Testis (tissue), 2 donors: ENCODE measurements at regions not wholly inside any gene's neighbourhood (a gene's known extent, or its start where the extent isn't known, plus 50 kb on each side); places are given as distances from the start of the nearest gene placed in this dataset.

ENCODE experiments used
- POLR2A ChIP-seq: fragments of 450-650 bp; IDR thresholded peaks from one replicate; pipeline ENCODE4 v1.6.1; 2017; ENCODE audit warnings: antibody characterized with exemption, mild to moderate bottlenecking, moderate library complexity
- TF ChIP-seq, protein P1 (sequence below), 3 experiments: fragments of 450-650 bp in 2 of 3; fragments of 200-600 bp in 1 of 3; sonication (generic) in 1 of 3; IDR thresholded peaks; one replicate each; pipeline ENCODE4 v1.5.1; 2016 to 2019; ENCODE audit warnings: antibody characterized with exemption in 3 of 3, mild to moderate bottlenecking in 2 of 3, moderate library complexity in 1 of 3

DNA sequence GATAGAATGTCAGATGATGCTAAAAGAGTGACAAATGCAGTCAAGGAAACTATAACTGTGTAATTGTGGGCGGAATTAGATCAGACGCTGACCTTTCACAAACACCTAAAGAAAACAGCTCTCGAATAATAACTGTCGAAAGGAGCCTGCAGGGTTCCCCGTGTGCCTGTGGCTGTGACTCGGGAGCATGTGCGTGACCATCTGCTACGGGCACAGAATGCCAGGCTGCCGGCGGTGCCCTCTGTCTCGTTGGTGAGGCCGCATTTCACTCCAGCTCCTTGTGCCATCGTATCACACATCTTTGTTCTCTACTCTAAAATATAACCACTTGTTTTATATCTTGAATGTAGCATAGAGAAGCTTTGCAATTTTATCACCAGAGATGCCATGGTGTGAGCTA is 267.8 kb upstream of the FMN2 start:
- TF ChIP-seq, protein P1, sequence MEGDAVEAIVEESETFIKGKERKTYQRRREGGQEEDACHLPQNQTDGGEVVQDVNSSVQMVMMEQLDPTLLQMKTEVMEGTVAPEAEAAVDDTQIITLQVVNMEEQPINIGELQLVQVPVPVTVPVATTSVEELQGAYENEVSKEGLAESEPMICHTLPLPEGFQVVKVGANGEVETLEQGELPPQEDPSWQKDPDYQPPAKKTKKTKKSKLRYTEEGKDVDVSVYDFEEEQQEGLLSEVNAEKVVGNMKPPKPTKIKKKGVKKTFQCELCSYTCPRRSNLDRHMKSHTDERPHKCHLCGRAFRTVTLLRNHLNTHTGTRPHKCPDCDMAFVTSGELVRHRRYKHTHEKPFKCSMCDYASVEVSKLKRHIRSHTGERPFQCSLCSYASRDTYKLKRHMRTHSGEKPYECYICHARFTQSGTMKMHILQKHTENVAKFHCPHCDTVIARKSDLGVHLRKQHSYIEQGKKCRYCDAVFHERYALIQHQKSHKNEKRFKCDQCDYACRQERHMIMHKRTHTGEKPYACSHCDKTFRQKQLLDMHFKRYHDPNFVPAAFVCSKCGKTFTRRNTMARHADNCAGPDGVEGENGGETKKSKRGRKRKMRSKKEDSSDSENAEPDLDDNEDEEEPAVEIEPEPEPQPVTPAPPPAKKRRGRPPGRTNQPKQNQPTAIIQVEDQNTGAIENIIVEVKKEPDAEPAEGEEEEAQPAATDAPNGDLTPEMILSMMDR (IDR thresholded peaks at IDR 0.05), result no peak
- TF ChIP-seq POLR2A, result no peak
